OCI-LY1 (cell line): ENCODE measurements at regions not wholly inside any gene's neighbourhood (a gene's known extent, or its start where the extent isn't known, plus 50 kb on each side); places are given as distances from the start of the nearest gene placed in this dataset.

Experiments
- CTCF ChIP-seq: fragments of 200-600 bp; sonication (generic), shearing (Covaris generic); IDR thresholded peaks from 2 replicates; pipeline ENCODE4 v1.5.1; 2017; ENCODE audit warnings: mild to moderate bottlenecking, antibody characterized with exemption, low read length, moderate library complexity, mixed read lengths
- EZH2 ChIP-seq: fragments of 200-600 bp; sonication (generic), shearing (Covaris generic); IDR thresholded peaks from 2 replicates; pipeline ENCODE4 v1.8.0; 2017; ENCODE audit warnings: borderline replicate concordance, mixed run types, mild to moderate bottlenecking, antibody characterized with exemption, low read length, moderate library complexity, mixed read lengths

- TF ChIP-seq CTCF = no peak
- no peak for TF ChIP-seq EZH2
Observed at GRCh38 chr10:37496061-37496460, 361.3 kb downstream of the ZNF248 start.
